ENCODE measurements at regions not wholly inside any gene's neighbourhood (a gene's known extent, or its start where the extent isn't known, plus 50 kb on each side); places are given as distances from the start of the nearest gene placed in this dataset.

- ATAC-seq: no peak
- H3K9me3 ChIP-seq: no peaks in the 10 kb centered on the region
- TF ChIP-seq CTCF (IDR thresholded peaks at IDR 0.05): no peak
- intact Hi-C loops (cut with DNase I): no loop called here
- no peaks in the 10 kb centered on the region for H3K4me1 ChIP-seq
- H3K27ac ChIP-seq: no peak overlapping the region
- no peak for DNase-seq
- H3K27me3 ChIP-seq (ENCODE audit: low read depth): no peaks in the 10 kb centered on the region
- H3K36me3 ChIP-seq: no peaks in the 10 kb centered on the region
- no peak overlapping the region for H3K4me3 ChIP-seq
Observed at GRCh38 chr3:106783231-106783630, 594.0 kb upstream of the CCDC54 start.

- intact Hi-C loops (cut with DNase I): no loop called here
- Histone ChIP-seq H3K27ac (no peak overlapping the region), H3K4me3 (no peak overlapping the region), H3K36me3 (no peaks in the 10 kb centered on the region), H3K4me1 (no peaks in the 10 kb centered on the region), H3K27me3 (ENCODE audit: low read depth) (no peaks in the 10 kb centered on the region), H3K9me3 (no peaks in the 10 kb centered on the region)
- DNase-seq (no peak), ATAC-seq (no peak)
- TF ChIP-seq CTCF (IDR thresholded peaks at IDR 0.05): no peak
Observed at GRCh38 chr3:106789276-106789675, 588.0 kb upstream of the CCDC54 start.

DNA sequence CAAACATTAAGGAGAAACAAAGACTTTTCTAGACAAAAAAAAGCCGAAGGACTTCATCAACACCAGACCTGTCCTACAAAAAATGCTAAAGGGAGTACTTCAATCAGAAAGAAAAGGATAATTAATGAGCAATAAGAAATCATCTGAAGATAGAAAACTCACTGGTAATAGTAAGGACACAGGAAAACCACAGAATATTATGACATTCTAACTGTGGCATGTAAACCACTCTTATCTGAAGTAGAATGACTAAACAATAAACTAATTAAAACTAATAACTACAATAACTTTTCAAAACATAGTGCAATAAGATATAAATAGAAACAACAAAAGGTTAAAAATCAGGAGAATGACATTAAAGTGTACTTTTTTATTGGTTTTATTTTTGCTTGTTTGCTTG, 584.5 kb upstream of the CCDC54 start:
- Histone ChIP-seq H3K9me3 (no peaks in the 10 kb centered on the region), H3K4me3 (no peak overlapping the region), H3K27me3 (ENCODE audit: low read depth) (no peaks in the 10 kb centered on the region), H3K36me3 (no peaks in the 10 kb centered on the region), H3K4me1 (no peaks in the 10 kb centered on the region), H3K27ac (no peak overlapping the region)
- DNase-seq: no peak
- intact Hi-C loops (cut with DNase I): no loop called here
- ATAC-seq: no peak
- no peak for TF ChIP-seq CTCF (IDR thresholded peaks at IDR 0.05)

GRCh38 chr3:106794442-106794841, 582.8 kb upstream of the CCDC54 start:
- DNase-seq (no peak), ATAC-seq (no peak)
- intact Hi-C loops (cut with DNase I): no loop called here
- Histone ChIP-seq H3K36me3 (no peaks in the 10 kb centered on the region), H3K27me3 (ENCODE audit: low read depth) (no peaks in the 10 kb centered on the region), H3K9me3 (no peaks in the 10 kb centered on the region), H3K4me3 (no peak overlapping the region), H3K27ac (no peak overlapping the region), H3K4me1 (no peaks in the 10 kb centered on the region)
- no peak for TF ChIP-seq CTCF (IDR thresholded peaks at IDR 0.05)

- ATAC-seq: no peak
- intact Hi-C loops (cut with DNase I): no loop called here
Observed at GRCh38 chr3:106795553-106795952, 581.7 kb upstream of the CCDC54 start.

More at GRCh38 chr3:106795553-106795952, 581.7 kb upstream of the CCDC54 start:
- H3K27me3 ChIP-seq (ENCODE audit: low read depth): no peaks in the 10 kb centered on the region
- no peaks in the 10 kb centered on the region for H3K4me1 ChIP-seq
- H3K4me3 ChIP-seq: no peak overlapping the region
- H3K36me3 ChIP-seq: no peaks in the 10 kb centered on the region
- no peak for TF ChIP-seq CTCF (IDR thresholded peaks at IDR 0.05)
- H3K9me3 ChIP-seq: no peaks in the 10 kb centered on the region
- H3K27ac ChIP-seq: no peak overlapping the region
- no peak for DNase-seq

Data from lower lobe of right lung (tissue), 2 donors.